Endothelial cell of umbilical vein (primary cell): ENCODE measurements at regions not wholly inside any gene's neighbourhood (a gene's known extent, or its start where the extent isn't known, plus 50 kb on each side); places are given as distances from the start of the nearest gene placed in this dataset.

ENCODE experiments used
- BruUV-seq: library from RNA; stranded (reverse); fragments of 400-500 nt; replicated peaks from 2 replicates; lab custom pipeline; 2021; lab: Mats Ljungman, UMichigan
- CTCF ChIA-PET: fragments of 300-600, 350-600 bp; sonication (Branson Sonifier 250); formaldehyde crosslinking; loops from one replicate; lab custom pipeline; 2021; ENCODE audit warnings: antibody characterized with exemption, inconsistent platforms; lab: Charles Lee
- POLR2A ChIA-PET: fragments of 300-600, 350-600 bp; sonication (Branson Sonifier 250); formaldehyde crosslinking; loops from one replicate; lab custom pipeline; 2021; ENCODE audit warnings: antibody characterized with exemption, inconsistent platforms; lab: Charles Lee
- DNase-seq: peaks from one replicate; pipeline ENCODE4 v3.0.0-alpha.2; 2011; ENCODE audit warnings: low read depth, low spot score
- FAIRE-seq: peaks from 2 replicates; lab custom pipeline; 2011; peaks lifted over from hg19 to GRCh38; lab: Jason Lieb, UNC
- H2AFZ ChIP-seq: 2 replicates; pipeline ENCODE4 v1.6.0; 2012; ENCODE audit warnings: low read depth, low read length, control low read depth, inconsistent platforms
- H3K27ac ChIP-seq: 2 replicates; pipeline ENCODE4 v1.5.1; 2011; ENCODE audit warnings: low read depth, mild to moderate bottlenecking, control low read depth, low read length, moderate library complexity; ENCODE audit not compliant: insufficient read depth
- H3K27me3 ChIP-seq, 2 experiments: 2 replicates each; pipeline versions ENCODE4 v1.6.0 to v1.6.1; 2011; ENCODE audit warnings: low read length in 2 of 2, mixed read lengths in 1 of 2; ENCODE audit not compliant: control insufficient read depth in 2 of 2, insufficient read depth in 2 of 2
- H3K36me3 ChIP-seq, 2 experiments: 2 replicates in 1 of 2; 3 replicates in 1 of 2; pipeline ENCODE4 v1.5.1; 2011; ENCODE audit warnings: low read length in 2 of 2, mild to moderate bottlenecking in 1 of 2, moderate library complexity in 1 of 2; ENCODE audit not compliant: control insufficient read depth in 2 of 2, insufficient read depth in 2 of 2; ENCODE audit errors: extremely low read depth in 1 of 2
- H3K4me1 ChIP-seq: 3 replicates; pipeline ENCODE4 v1.5.1; 2011; ENCODE audit warnings: mild to moderate bottlenecking, low read length; ENCODE audit not compliant: control insufficient read depth, insufficient read depth; ENCODE audit errors: extremely low read depth
- H3K4me2 ChIP-seq: 2 replicates; pipeline ENCODE4 v1.6.1; 2011; ENCODE audit warnings: low read length, control low read depth, mixed read lengths; ENCODE audit not compliant: insufficient read depth
- H3K4me3 ChIP-seq, 3 experiments: fragments of 200-600 bp in 1 of 3; sonication (generic), shearing (Covaris generic) in 1 of 3; replicated peaks in 1 of 3; 2 replicates each; pipeline ENCODE4 v1.5.1; 2011 to 2016; ENCODE audit warnings: control low read depth in 3 of 3, low read length in 3 of 3, mild to moderate bottlenecking in 2 of 3, inconsistent platforms in 1 of 3, low read depth in 1 of 3, moderate library complexity in 1 of 3; ENCODE audit not compliant: insufficient read depth in 1 of 3
- H3K79me2 ChIP-seq: 2 replicates; pipeline ENCODE4 v1.6.0; 2012; ENCODE audit warnings: low read length, inconsistent platforms; ENCODE audit not compliant: control insufficient read depth, insufficient read depth
- H3K9ac ChIP-seq: replicated peaks from 2 replicates; pipeline ENCODE3; 2011; ENCODE audit warnings: low read length, control low read depth; ENCODE audit not compliant: insufficient read depth; ENCODE audit errors: extremely low read depth
- H3K9me1 ChIP-seq: replicated peaks from 3 replicates; pipeline ENCODE4 v1.6.0; 2011; ENCODE audit warnings: mild to moderate bottlenecking, low read length; ENCODE audit not compliant: control insufficient read depth, insufficient read depth; ENCODE audit errors: extremely low read depth
- H3K9me3 ChIP-seq: replicated peaks from 2 replicates; pipeline ENCODE4 v1.5.1; 2012; ENCODE audit warnings: low read length, inconsistent platforms; ENCODE audit not compliant: control insufficient read depth, insufficient read depth
- H4K20me1 ChIP-seq: replicated peaks from 2 replicates; pipeline ENCODE3; 2011; ENCODE audit warnings: mild to moderate bottlenecking, low read length; ENCODE audit not compliant: control insufficient read depth, insufficient read depth; ENCODE audit errors: extremely low read depth
- EZH2 ChIP-seq: IDR thresholded peaks from 2 replicates; pipeline ENCODE4 v1.6.1; 2012; ENCODE audit warnings: borderline replicate concordance, low read depth, mild to moderate bottlenecking, moderate library complexity, low read length, inconsistent platforms; ENCODE audit not compliant: severe bottlenecking
- FOS ChIP-seq: IDR thresholded peaks from 2 replicates; pipeline ENCODE4 v1.6.1; 2011; ENCODE audit warnings: mild to moderate bottlenecking, low read length, moderate library complexity, borderline replicate concordance; ENCODE audit not compliant: insufficient read depth
- GATA2 ChIP-seq: IDR thresholded peaks from 2 replicates; pipeline ENCODE4 v1.7.0; 2011; ENCODE audit warnings: low read depth, mild to moderate bottlenecking, moderate library complexity, mixed read lengths, low read length; ENCODE audit not compliant: insufficient read length, insufficient read depth
- JUN ChIP-seq: IDR thresholded peaks from 2 replicates; pipeline ENCODE4 v1.6.1; 2011; ENCODE audit warnings: borderline replicate concordance, low read depth; ENCODE audit not compliant: insufficient read length, insufficient read depth
- MYC ChIP-seq: IDR thresholded peaks from one replicate; pipeline ENCODE4 v1.6.1; 2011; ENCODE audit warnings: mild to moderate bottlenecking, low read depth, low read length
- POLR2A ChIP-seq: IDR thresholded peaks from 2 replicates; pipeline ENCODE4 v1.6.1; 2012; ENCODE audit warnings: low read depth, mild to moderate bottlenecking, control low read depth, low read length
- POLR2AphosphoS5 ChIP-seq: IDR thresholded peaks from 2 replicates; pipeline ENCODE4 v1.6.1; 2012; ENCODE audit warnings: low read depth, mild to moderate bottlenecking, control low read depth, low read length, moderate library complexity; ENCODE audit not compliant: insufficient read depth
- dilution Hi-C: fragments of 300-500 bp; cut with MboI; formaldehyde crosslinking; loops from one replicate; pipeline ENCODE4 v1.15.0; 2019; ENCODE audit warnings: low sequenced_read_pairs; ENCODE audit not compliant: extremely low pct_ligation_motif_present
- intact Hi-C: fragments of 100-400 bp; cut with micrococcal nuclease; formaldehyde crosslinking; loops from one replicate; pipeline ENCODE4 v1.10.0; 2022
- TF ChIP-seq, protein P1 (sequence below), 2 donors: IDR thresholded peaks; 1 replicate in 1 of 2; 2 replicates in 1 of 2; pipeline ENCODE4 v1.5.1; 2011; ENCODE audit warnings: low read length in 2 of 2, mild to moderate bottlenecking in 2 of 2, moderate library complexity in 2 of 2, control low read depth in 1 of 2, inconsistent platforms in 1 of 2, low read depth in 1 of 2; ENCODE audit not compliant: insufficient read depth in 1 of 2; ENCODE audit errors: extremely low read depth in 1 of 2
- TF ChIP-seq, protein P2 (sequence below): IDR thresholded peaks from 2 replicates; pipeline ENCODE4 v1.6.1; 2011; ENCODE audit not compliant: insufficient read depth, insufficient read length

DNA sequence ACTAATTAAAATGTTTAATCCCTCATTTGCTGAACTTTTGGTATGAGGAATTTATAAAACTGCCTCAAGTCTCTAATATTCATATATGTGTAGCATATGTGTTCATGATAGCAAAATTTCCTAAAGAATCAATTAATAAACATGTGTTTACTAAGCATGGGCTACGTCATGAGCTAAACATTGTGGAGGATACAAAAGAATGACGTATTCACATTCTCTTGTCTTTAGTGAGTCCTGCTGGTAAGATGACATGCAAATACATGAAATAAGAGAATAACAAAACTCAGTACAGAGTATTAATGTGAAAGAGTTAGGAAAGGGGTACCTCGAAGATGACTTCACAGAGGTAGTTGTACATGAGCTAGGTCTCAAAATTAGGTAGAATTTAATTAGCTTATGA lies 121.9 kb upstream of the POF1B start:
- no TSS peak for BruUV-seq
- Histone ChIP-seq H2AFZ (no peak overlapping the region), H3K4me3 (no peak overlapping the region), H4K20me1 (no peaks in the 10 kb centered on the region), H3K4me2 (no peak overlapping the region), H3K9ac (no peak overlapping the region), H3K79me2 (no peaks in the 10 kb centered on the region), H3K27ac (no peak overlapping the region), H3K4me1 (no peaks in the 10 kb centered on the region), H3K9me3 (no peaks in the 10 kb centered on the region), H3K27me3 (no peaks in the 10 kb centered on the region), H3K36me3 (no peaks in the 10 kb centered on the region), H3K9me1 (no peaks in the 10 kb centered on the region)
- FAIRE-seq (no peak), DNase-seq (no peak)
- CTCF ChIA-PET = no interaction called here
- no peak for TF ChIP-seq GATA2
- no peak for TF ChIP-seq MYC
- TF ChIP-seq, protein P1, sequence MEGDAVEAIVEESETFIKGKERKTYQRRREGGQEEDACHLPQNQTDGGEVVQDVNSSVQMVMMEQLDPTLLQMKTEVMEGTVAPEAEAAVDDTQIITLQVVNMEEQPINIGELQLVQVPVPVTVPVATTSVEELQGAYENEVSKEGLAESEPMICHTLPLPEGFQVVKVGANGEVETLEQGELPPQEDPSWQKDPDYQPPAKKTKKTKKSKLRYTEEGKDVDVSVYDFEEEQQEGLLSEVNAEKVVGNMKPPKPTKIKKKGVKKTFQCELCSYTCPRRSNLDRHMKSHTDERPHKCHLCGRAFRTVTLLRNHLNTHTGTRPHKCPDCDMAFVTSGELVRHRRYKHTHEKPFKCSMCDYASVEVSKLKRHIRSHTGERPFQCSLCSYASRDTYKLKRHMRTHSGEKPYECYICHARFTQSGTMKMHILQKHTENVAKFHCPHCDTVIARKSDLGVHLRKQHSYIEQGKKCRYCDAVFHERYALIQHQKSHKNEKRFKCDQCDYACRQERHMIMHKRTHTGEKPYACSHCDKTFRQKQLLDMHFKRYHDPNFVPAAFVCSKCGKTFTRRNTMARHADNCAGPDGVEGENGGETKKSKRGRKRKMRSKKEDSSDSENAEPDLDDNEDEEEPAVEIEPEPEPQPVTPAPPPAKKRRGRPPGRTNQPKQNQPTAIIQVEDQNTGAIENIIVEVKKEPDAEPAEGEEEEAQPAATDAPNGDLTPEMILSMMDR (IDR thresholded peaks at IDR 0.05; ENCODE audit: extremely low read depth in 1 of 2, insufficient read depth in 1 of 2, low read depth in 1 of 2, low read length in 2 of 2) = no peak
- no peak for TF ChIP-seq EZH2
- TF ChIP-seq FOS = no peak
- TF ChIP-seq POLR2AphosphoS5 = no peak
- no peak for TF ChIP-seq JUN
- TF ChIP-seq, protein P2, sequence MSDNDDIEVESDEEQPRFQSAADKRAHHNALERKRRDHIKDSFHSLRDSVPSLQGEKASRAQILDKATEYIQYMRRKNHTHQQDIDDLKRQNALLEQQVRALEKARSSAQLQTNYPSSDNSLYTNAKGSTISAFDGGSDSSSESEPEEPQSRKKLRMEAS = no peak
- TF ChIP-seq POLR2A = no peak
- POLR2A ChIA-PET = no interaction called here
- dilution Hi-C loops = no loop called here
- intact Hi-C loops = no loop called here
